GM12864 (cell line): ENCODE measurements at regions not wholly inside any gene's neighbourhood (a gene's known extent, or its start where the extent isn't known, plus 50 kb on each side); places are given as distances from the start of the nearest gene placed in this dataset.

Experiments
- DNase-seq: peaks from one replicate; pipeline ENCODE4 v3.0.0-alpha.2; 2011; ENCODE audit warnings: low read depth
- H3K4me3 ChIP-seq: 2 replicates; pipeline ENCODE4 v1.5.1; 2011; ENCODE audit warnings: mild to moderate bottlenecking, low read depth, low read length, control low read depth
- TF ChIP-seq, protein P1 (sequence below): IDR thresholded peaks from 2 replicates; pipeline ENCODE4 v1.5.1; 2011; ENCODE audit warnings: low read depth, mild to moderate bottlenecking, moderate library complexity, low read length, control low read depth, inconsistent platforms; ENCODE audit errors: missing control alignments

DNA sequence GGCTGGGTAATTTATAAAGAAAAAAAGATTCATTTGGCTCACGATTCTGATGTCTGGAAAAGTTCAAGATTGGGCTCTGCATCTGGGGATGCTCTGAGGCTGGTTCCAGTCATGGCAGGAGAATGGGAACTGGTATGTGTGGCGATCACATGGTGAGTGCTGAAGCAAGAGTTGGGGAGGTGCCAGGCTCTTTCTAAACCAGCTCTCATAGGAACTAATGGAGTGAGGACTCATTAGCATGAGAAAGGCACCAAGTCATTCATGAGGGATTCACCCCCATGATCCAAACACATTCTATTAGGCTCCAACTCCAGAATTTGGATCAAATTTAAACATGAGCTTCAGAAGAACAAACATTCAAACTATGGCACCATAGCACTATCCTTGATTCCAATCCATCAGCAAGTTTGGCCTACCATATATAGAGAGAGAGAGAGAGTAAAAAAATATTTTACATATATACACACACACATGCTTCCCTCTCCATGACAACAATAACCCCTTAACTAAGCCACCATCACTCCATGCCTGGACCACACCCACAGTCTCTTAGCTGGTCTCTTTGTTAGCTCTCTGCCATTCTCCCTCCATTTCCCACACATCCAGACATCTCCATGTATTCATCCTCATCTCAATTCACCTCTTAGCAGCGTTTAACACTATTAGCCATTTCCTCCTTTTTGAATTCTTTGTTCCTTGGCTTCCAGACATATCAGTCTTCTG, 57.9 kb downstream of the NPY start:
- no peak for DNase-seq
- H3K4me3 ChIP-seq: no peak overlapping the region
- TF ChIP-seq, protein P1, sequence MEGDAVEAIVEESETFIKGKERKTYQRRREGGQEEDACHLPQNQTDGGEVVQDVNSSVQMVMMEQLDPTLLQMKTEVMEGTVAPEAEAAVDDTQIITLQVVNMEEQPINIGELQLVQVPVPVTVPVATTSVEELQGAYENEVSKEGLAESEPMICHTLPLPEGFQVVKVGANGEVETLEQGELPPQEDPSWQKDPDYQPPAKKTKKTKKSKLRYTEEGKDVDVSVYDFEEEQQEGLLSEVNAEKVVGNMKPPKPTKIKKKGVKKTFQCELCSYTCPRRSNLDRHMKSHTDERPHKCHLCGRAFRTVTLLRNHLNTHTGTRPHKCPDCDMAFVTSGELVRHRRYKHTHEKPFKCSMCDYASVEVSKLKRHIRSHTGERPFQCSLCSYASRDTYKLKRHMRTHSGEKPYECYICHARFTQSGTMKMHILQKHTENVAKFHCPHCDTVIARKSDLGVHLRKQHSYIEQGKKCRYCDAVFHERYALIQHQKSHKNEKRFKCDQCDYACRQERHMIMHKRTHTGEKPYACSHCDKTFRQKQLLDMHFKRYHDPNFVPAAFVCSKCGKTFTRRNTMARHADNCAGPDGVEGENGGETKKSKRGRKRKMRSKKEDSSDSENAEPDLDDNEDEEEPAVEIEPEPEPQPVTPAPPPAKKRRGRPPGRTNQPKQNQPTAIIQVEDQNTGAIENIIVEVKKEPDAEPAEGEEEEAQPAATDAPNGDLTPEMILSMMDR: no peak

DNA sequence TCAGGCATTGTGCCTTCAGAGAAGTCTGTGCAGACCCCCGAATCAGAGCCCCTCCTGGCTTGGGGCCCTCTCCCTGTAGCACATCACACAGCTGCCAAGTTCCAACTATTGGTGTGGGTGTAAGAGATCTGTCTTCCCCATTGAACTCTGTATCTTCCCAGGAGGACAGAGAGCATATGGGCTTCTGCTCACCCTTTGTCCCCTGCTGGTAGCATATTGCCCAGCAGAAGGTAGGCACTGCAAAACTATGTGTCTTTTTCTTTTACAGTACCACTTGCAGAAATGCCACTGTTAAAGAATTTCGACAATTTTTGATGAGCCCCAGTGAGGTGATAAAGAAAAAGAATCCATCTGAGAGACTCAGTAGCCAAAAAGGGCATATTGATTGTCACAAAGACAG, 59.6 kb downstream of the NPY start:
- no peak for DNase-seq
- TF ChIP-seq, protein P1: no peak
- H3K4me3 ChIP-seq: no peak overlapping the region

DNA sequence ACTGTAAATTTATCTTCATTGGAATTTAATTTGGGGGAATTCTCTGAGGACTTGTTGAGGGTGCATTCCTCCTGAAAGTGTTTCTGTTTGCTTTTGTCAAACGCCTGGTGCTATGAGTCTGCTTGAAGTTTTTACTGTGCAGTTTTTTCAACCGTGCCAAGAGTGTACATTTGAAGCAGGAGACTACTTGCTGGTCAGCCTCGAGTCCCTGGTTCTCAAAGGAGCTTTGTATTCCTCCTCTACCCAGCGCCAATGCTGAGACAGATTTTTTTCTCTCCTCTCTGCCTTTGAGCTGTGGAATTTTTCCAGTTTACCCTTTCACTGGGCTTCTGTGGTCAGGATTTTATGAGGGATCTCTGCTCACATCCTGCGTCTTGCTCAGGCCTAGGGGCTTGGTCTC, 62.1 kb downstream of the NPY start:
- no peak for DNase-seq
- TF ChIP-seq, protein P1: no peak
- no peak overlapping the region for H3K4me3 ChIP-seq

DNA sequence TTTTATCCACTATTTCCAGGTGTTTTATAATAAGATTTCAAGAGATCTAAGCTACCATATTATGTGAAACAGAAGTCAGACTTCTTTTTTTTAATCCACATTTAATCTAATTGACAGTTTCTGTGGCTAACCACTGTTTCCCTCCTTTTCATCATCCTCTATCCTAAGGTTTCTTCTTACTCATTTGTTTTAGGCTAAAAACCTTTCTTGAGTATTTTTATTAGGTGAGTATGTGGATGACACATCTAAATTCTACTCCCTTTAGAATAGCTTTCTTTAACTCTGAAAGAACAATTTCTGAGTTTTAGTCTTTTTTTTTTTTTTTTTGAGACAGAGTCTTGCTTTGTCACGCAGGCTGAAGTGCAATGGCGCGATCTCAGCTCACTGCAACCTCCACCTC, 62.7 kb downstream of the NPY start:
- no peak overlapping the region for H3K4me3 ChIP-seq
- DNase-seq: no peak
- TF ChIP-seq, protein P1: no peak

DNA sequence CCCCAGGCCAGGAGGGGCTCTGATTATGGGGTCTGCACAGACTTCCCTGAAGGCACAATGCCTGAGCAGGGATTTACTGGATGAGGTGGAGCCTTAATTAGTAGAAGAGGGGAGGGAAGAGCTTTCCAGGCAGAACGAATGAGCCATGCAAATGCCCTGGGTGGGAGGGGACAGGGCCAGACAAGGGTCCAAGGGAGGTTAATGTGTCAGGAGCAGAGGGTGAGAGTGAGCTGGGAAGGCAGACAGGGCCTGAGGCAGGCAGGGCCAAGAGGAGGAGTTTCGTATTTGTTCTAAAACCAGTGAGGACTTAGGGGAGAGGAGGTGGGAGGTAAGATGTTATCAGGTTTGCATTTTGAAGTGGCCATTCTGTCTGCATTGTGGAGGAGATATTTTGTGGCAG, 65.3 kb downstream of the NPY start:
- TF ChIP-seq, protein P1: no peak
- H3K4me3 ChIP-seq: no peak overlapping the region
- DNase-seq: no peak

DNA sequence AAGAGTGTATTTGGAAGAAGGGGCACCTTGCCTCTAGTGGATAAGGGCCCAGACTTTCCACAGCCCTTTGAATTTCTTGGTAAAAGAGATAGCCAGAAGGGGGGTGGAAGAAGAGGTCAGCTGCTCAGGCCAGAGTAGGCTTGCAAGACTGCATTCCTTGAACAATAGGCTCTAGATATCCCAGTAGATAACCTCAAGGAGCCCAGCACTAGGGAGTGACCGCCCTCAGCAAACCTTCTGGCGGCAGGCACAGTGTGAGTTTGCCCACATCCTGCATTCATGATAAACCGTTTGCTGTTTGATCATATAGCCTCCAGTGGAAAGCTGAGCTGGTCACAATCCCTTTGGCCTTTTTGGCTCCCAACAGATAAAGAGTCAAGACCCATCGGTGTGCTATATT, 70.5 kb downstream of the NPY start:
- no peak overlapping the region for H3K4me3 ChIP-seq
- DNase-seq: no peak
- TF ChIP-seq, protein P1: no peak

DNA sequence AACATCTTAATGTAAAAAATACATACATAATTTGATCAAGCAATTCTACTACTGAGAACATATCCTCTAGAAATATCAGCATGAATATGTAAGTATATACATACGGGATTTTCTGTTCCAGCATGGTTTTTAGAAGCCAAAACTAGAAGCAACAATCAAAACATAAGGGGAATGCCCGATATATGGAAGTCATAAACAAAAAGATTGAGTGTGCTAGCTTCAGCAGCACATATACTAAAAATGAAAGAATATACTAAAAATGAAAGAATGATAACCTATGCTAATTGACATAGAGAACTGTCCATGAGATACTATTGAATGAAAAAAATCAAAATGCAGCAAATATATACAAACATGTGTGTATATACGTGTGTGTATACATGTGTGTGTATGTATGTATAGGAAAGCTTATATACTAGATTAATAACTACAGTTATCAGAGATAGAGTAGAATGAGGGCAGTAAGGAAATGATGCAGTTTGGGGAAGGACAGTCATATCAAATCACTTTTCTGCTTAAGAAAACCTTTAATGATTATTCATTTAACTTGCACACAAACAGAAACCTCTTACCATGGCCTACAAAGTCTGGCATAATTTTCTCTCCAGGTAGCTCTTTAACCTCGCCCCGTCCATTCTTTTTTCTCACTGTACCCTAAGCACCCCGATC, 72.9 kb downstream of the NPY start:
- TF ChIP-seq, protein P1: no peak
- no peak overlapping the region for H3K4me3 ChIP-seq
- DNase-seq: no peak
